Colonic mucosa (tissue), 4 donors: ENCODE measurements at regions not wholly inside any gene's neighbourhood (a gene's known extent, or its start where the extent isn't known, plus 50 kb on each side); places are given as distances from the start of the nearest gene placed in this dataset.
"Not testable (repeated sequence)": the region's sequence is repeated elsewhere in the genome, so short reads cannot be mapped to it uniquely, and the experiment has no call there.

Experiments used
- DNase-seq: peaks from one replicate; pipeline ENCODE4 v3.0.0-alpha.2; 2020
- H3K27ac ChIP-seq: fragments of 200-600 bp; one replicate; pipeline ENCODE4 v1.8.0; 2021
- H3K27me3 ChIP-seq: fragments of 200-600 bp; one replicate; pipeline ENCODE4 v1.8.0; 2021
- H3K36me3 ChIP-seq: fragments of 200-600 bp; one replicate; pipeline ENCODE4 v1.8.0; 2021
- H3K4me1 ChIP-seq: fragments of 200-600 bp; one replicate; pipeline ENCODE4 v1.8.0; 2021; ENCODE audit warnings: mild to moderate bottlenecking
- H3K4me3 ChIP-seq: fragments of 200-600 bp; one replicate; pipeline ENCODE4 v1.8.0; 2021
- H3K9ac ChIP-seq, 2 donors: one replicate each; pipeline ENCODE4 v1.7.0; 2013; ENCODE audit warnings: control low read depth in 2 of 2, low read depth in 2 of 2, low read length in 2 of 2
- H3K9me3 ChIP-seq: fragments of 200-600 bp; one replicate; pipeline ENCODE4 v1.8.0; 2021
- intact Hi-C: fragments of 100-400 bp; cut with DNase I; formaldehyde crosslinking; loops from one replicate; pipeline ENCODE4 v1.14.1; 2022
- TF ChIP-seq, protein P1 (sequence below): fragments of 200-600 bp; IDR thresholded peaks from one replicate; pipeline ENCODE4 v1.8.0; 2022; ENCODE audit warnings: antibody characterized with exemption, mild to moderate bottlenecking
- donor health status: healthy.
- donor health status: DM: no; HTN: no; CAD: no.
- donor health status: DM: no; HTN: no; CAD: no.

DNA sequence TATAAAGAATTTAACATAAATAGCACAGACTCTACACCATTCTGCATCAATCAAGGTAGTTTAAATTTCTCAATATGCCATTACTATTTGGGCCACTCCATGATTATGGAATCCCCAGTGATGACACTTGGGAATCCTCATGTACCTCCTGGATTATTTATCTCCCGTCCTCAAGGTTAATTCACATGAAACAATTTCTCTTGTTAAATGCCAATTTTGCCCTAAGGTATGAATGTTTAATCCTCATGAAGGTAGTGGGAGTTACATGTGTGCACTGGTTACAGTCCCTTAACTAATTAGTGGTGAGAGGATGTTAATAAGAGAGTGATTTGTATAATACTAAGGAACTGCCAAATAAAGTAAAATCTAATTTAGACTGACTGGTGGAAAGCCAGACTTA, 372.3 kb upstream of the MDFIC2 start:
- intact Hi-C loops: no loop called here
- no peak for DNase-seq
- H3K9ac ChIP-seq: no peak overlapping the region

DNA sequence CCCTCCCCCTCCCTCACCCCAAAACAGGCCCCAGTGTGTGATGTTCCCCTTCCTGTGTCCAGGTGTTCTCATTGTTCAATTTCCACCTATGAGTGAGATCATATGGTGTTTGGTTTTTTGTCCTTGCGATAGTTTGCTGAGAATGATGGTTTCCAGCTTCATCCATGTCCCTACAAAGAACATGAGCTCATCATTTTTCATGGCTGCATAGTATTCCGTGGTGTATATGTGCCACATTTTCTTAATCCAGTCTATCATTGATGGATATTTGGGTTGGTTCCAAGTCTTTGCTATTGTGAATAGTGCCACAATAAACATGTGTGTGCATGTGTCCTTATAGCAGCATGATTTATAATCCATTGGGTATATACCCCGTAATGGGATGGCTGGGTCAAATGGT, 363.4 kb upstream of the MDFIC2 start:
- H3K27ac ChIP-seq, DNase-seq, H3K4me1 ChIP-seq, H3K36me3 ChIP-seq, H3K9ac ChIP-seq, H3K9me3 ChIP-seq, intact Hi-C loops, H3K27me3 ChIP-seq, H3K4me3 ChIP-seq: not testable (repeated sequence)

More for the DNA sequence above, 372.3 kb upstream of the MDFIC2 start:
- Histone ChIP-seq H3K9me3 (no peaks in the 10 kb centered on the region), H3K36me3 (no peaks in the 10 kb centered on the region), H3K27ac (no peak overlapping the region), H3K27me3 (no peaks in the 10 kb centered on the region), H3K4me3 (no peak overlapping the region), H3K4me1 (no peaks in the 10 kb centered on the region)
- TF ChIP-seq, protein P1, sequence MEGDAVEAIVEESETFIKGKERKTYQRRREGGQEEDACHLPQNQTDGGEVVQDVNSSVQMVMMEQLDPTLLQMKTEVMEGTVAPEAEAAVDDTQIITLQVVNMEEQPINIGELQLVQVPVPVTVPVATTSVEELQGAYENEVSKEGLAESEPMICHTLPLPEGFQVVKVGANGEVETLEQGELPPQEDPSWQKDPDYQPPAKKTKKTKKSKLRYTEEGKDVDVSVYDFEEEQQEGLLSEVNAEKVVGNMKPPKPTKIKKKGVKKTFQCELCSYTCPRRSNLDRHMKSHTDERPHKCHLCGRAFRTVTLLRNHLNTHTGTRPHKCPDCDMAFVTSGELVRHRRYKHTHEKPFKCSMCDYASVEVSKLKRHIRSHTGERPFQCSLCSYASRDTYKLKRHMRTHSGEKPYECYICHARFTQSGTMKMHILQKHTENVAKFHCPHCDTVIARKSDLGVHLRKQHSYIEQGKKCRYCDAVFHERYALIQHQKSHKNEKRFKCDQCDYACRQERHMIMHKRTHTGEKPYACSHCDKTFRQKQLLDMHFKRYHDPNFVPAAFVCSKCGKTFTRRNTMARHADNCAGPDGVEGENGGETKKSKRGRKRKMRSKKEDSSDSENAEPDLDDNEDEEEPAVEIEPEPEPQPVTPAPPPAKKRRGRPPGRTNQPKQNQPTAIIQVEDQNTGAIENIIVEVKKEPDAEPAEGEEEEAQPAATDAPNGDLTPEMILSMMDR: no peak

DNA sequence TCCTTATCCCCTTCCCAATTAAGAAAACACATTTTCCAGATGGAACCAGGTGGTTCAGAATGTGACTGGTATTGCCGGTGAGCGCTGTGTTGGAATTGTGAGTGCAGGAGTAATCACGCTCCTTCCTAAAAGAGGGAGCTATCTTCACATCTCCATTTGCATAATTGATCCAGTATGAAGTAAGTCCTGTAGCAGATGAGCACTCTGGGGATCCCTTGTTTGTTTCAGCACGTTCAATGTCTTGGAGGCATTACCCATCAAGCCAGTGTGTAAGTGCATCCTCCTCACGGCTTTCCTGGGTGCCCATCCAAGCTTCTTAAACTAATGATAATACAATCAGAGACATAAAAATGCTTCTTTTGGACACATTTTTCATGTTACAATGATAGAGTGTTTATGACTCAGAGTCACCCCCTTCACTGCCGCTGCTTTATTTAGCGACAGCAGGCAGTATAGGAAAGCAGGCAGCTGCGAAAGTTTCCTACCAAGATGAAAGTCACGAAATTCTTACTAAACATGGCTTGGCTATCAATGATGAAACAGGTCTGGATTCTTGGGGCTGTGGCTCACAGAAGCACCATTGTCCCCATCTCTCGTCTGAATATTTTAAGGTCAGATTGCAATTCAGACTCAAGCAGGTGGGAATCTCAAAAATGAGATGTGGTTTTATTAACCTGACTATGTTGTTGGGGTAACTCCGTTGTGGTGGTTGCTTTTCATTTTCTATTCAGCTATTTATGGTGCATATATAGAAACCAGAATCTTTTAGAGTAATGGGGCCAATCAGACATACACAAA, 346.3 kb upstream of the MDFIC2 start:
- no peak for DNase-seq
- H3K4me3 ChIP-seq: no peak overlapping the region
- H3K9me3 ChIP-seq: no peaks in the 10 kb centered on the region
- intact Hi-C loops: no loop called here
- no peaks in the 10 kb centered on the region for H3K36me3 ChIP-seq
- no peaks in the 10 kb centered on the region for H3K4me1 ChIP-seq
- no peak overlapping the region for H3K27ac ChIP-seq
- no peak overlapping the region for H3K9ac ChIP-seq
- H3K27me3 ChIP-seq: no peaks in the 10 kb centered on the region
- TF ChIP-seq, protein P1: no peak

DNA sequence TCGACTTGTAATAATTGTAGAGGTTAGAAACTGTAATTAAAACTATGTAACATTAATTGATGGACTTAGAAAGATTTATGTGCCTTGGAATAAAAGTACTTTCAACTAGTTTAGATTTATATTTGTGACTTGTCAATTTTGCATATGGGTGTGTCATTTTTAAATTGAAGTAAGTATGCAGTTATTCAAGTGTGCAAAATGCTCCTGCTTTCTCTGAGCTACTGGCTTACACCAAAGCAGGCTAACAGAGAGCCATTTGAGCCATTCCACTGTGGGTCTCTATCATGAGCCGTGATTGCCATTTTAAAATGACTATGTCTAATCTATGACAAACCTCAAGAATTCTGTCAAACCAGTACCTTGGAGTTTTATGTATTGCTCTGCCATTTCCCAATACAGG, 345.0 kb upstream of the MDFIC2 start:
- intact Hi-C loops: no loop called here
- H3K9ac ChIP-seq: no peak overlapping the region
- H3K27ac ChIP-seq: no peak overlapping the region
- no peaks in the 10 kb centered on the region for H3K9me3 ChIP-seq
- H3K27me3 ChIP-seq: no peaks in the 10 kb centered on the region
- no peak overlapping the region for H3K4me3 ChIP-seq
- TF ChIP-seq, protein P1: no peak
- H3K36me3 ChIP-seq: no peaks in the 10 kb centered on the region
- no peaks in the 10 kb centered on the region for H3K4me1 ChIP-seq
- no peak for DNase-seq

DNA sequence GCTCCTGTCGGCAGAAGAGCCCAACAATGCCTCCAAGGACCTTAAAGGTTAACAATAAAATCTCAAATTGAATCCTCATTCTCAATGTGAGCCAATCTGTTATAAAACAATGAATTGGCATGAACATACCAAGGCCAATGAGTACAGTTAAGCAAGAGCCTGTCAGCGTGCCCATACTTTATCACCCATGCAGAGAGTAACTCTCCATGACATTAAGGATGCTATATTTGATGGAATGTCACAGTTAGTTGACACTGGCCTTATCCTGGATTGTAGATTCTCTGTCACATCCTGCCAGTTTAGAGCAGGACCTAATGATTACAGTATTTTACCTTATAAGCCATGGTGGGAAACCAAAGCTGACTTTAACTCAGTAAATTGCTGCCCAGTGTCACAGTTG, 335.4 kb upstream of the MDFIC2 start:
- no peak overlapping the region for H3K9ac ChIP-seq
- no peaks in the 10 kb centered on the region for H3K9me3 ChIP-seq
- DNase-seq: no peak
- H3K36me3 ChIP-seq: no peaks in the 10 kb centered on the region
- intact Hi-C loops: no loop called here
- no peak overlapping the region for H3K27ac ChIP-seq
- no peaks in the 10 kb centered on the region for H3K27me3 ChIP-seq
- H3K4me3 ChIP-seq: no peak overlapping the region
- H3K4me1 ChIP-seq: no peaks in the 10 kb centered on the region
- TF ChIP-seq, protein P1: no peak

DNA sequence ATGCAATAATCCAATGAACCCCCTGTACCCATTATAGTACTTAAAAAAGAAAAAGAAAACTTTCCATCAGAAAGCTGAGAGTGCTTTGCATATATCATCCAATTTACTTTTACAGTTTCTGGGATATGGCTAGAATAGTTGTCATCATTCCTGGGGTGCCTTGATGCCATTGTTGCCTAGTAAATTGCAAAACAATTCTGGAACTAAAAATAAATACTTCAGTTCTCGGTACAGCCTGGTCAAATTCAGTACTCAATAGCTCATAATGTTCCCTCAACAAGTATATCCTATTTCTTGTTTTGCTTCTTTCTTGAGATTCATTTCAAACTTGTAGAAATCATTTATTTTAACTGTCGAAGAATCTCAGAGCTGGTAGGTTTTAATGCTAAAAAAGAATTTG, 334.7 kb upstream of the MDFIC2 start:
- intact Hi-C loops: no loop called here
- no peak for DNase-seq
- no peaks in the 10 kb centered on the region for H3K4me1 ChIP-seq
- H3K9me3 ChIP-seq: no peaks in the 10 kb centered on the region
- no peaks in the 10 kb centered on the region for H3K27me3 ChIP-seq
- H3K9ac ChIP-seq: no peak overlapping the region
- H3K27ac ChIP-seq: no peak overlapping the region
- no peaks in the 10 kb centered on the region for H3K36me3 ChIP-seq
- H3K4me3 ChIP-seq: no peak overlapping the region
- TF ChIP-seq, protein P1: no peak
